ENCODE measurements at regions not wholly inside any gene's neighbourhood (a gene's known extent, or its start where the extent isn't known, plus 50 kb on each side); places are given as distances from the start of the nearest gene placed in this dataset.

GRCh38 chr11:116129456-116129855, 625.2 kb upstream of the CADM1 start:
- DNase-seq: no peak

GRCh38 chr11:116126562-116126961, 622.3 kb upstream of the CADM1 start:
- DNase-seq: no peak

GRCh38 chr11:116124922-116125714, 620.9 kb upstream of the CADM1 start:
- no peak for DNase-seq

- no peak for DNase-seq
These were observed 619.5 kb upstream of the CADM1 start for GRCh38 chr11:116123739-116124138.

GRCh38 chr11:116122697-116123472, 618.7 kb upstream of the CADM1 start:
- no peak for DNase-seq

- DNase-seq: no peak
These were observed 614.9 kb upstream of the CADM1 start for GRCh38 chr11:116119158-116119557.

- DNase-seq: no peak
These were observed 613.9 kb upstream of the CADM1 start for GRCh38 chr11:116118138-116118470.

GRCh38 chr11:116117331-116118137, 613.3 kb upstream of the CADM1 start:
- no peak for DNase-seq

- no peak for DNase-seq
These were observed 611.6 kb upstream of the CADM1 start for GRCh38 chr11:116115801-116116200.

GRCh38 chr11:116114198-116114651, 610.0 kb upstream of the CADM1 start:
- no peak for DNase-seq

- DNase-seq: no peak
These were observed 608.1 kb upstream of the CADM1 start for GRCh38 chr11:116112087-116112935.

GRCh38 chr11:116111546-116111945, 607.3 kb upstream of the CADM1 start:
- no peak for DNase-seq

- DNase-seq: no peak
These were observed 606.6 kb upstream of the CADM1 start for GRCh38 chr11:116110802-116111201.

- no peak for DNase-seq
These were observed 606.1 kb upstream of the CADM1 start for GRCh38 chr11:116110356-116110755.

- DNase-seq: peak; percentile 76
These were observed 605.0 kb upstream of the CADM1 start for GRCh38 chr11:116109228-116109627.

- DNase-seq: no peak
These were observed 603.9 kb upstream of the CADM1 start for GRCh38 chr11:116108161-116108560.

GRCh38 chr11:116107229-116107628, 603.0 kb upstream of the CADM1 start:
- no peak for DNase-seq

- DNase-seq: no peak
These were observed 600.4 kb upstream of the CADM1 start for GRCh38 chr11:116104498-116105174.

- DNase-seq: no peak
These were observed 597.7 kb upstream of the CADM1 start for GRCh38 chr11:116101902-116102301.

GRCh38 chr11:116100016-116100415, 595.8 kb upstream of the CADM1 start:
- no peak for DNase-seq

- DNase-seq: no peak
These were observed 595.3 kb upstream of the CADM1 start for GRCh38 chr11:116099541-116099940.
